DND-41 (cell line): ENCODE measurements at regions not wholly inside any gene's neighbourhood (a gene's known extent, or its start where the extent isn't known, plus 50 kb on each side); places are given as distances from the start of the nearest gene placed in this dataset.
"Not testable (repeated sequence)": the region's sequence is repeated elsewhere in the genome, so short reads cannot be mapped to it uniquely, and the experiment has no call there.

Experiments
- CTCF ChIP-seq: IDR thresholded peaks from 2 replicates; pipeline ENCODE4 v1.5.1; 2012; ENCODE audit warnings: borderline replicate concordance, low read length, moderate library complexity, mild to moderate bottlenecking; ENCODE audit not compliant: poor library complexity, severe bottlenecking; ENCODE audit errors: extremely low read depth
- EZH2 ChIP-seq: IDR thresholded peaks from 3 replicates; pipeline ENCODE4 v1.6.1; 2012; ENCODE audit warnings: borderline replicate concordance, low read depth, mild to moderate bottlenecking, moderate library complexity, low read length, inconsistent platforms; ENCODE audit not compliant: severe bottlenecking

GRCh38 chr9:85824949-85825348, 83.2 kb upstream of the AGTPBP1 start:
- TF ChIP-seq CTCF, EZH2: not testable (repeated sequence)
